NCI-H1092 (cell line): ENCODE measurements at regions not wholly inside any gene's neighbourhood (a gene's known extent, or its start where the extent isn't known, plus 50 kb on each side); places are given as distances from the start of the nearest gene placed in this dataset.
"Not testable (repeated sequence)": the region's sequence is repeated elsewhere in the genome, so short reads cannot be mapped to it uniquely, and the experiment has no call there.

Experiments used
- DNase-seq: peaks from one replicate; lab custom pipeline; 2025; lab: John Stamatoyannopoulos, UW

DNA sequence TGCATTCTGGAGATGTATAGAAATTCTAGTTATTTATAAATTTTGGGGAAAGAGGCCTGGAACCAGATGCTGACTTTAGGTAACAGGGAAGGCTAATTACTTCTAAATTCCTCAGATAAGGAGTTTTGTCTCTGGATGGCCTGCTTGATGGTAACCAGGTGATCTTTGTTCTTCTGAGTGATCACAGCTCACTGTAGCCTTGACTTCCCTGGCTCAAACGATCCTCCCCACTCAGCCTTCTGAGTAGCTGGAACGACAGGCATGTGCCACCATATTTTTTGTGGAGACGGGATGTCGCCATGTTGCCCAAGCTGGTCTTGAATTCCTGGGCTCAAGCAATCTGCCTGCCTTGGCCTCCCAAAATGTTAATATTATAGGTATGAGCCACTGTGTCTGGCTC, 54.4 kb upstream of the MSH6 start:
- no peak for DNase-seq

DNA sequence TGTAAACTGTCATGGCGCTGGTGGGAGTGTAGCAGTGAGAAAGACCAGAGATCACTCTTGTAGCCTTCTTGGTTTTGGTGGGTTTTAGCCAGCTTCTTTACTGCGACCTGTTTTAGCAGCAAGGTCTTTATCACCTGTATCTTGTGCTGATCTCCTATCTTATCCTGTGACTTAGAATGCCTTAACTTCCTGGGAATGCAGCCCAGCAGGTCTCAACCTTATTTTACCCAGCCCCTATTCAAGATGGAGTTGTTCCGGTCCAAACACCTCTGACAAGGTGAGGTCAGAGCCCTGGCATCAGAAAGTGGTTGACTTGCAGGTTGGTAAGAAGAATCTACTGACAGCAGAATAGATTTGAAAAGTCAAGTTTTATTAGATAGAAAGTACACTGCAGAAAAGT, 55.0 kb upstream of the MSH6 start:
- no peak for DNase-seq

DNA sequence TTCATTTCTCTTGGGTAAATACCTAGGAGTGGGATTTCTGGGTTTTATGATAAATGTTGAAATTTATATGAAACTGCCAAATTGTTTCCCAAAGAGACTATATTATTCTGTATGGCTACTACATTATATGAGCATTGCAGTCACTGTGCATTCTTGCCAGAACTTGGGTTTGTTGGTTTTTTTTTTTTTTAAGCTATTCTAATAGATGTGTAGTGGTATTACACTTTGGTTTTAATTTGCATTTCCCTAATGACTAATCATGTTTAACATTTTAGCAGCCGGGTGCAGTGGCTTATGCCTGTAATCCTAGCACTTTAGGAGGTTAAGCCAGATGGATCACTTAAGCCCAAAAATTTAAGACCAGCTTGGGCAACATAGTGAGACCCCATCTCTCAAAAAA, 56.0 kb upstream of the MSH6 start:
- DNase-seq, result not testable (repeated sequence)

DNA sequence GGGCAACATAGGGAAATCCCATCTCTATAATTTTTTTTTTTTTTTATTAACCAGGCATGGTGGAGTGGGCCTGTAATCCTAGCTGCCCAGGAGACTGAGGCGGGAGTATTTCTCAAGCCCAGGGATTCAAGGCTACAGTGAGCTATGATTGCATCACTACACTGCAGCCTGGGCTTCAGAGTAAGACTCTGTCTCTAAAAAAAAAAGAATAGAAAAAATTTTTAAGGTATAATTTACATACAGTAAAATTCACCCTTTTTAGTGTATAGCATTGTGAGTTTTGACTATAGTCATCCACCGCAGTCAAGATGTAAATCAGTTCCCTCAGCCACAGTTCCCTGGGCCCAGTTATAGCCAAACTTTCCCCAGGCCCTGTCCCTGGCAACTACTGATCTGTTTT, 57.1 kb upstream of the MSH6 start:
- DNase-seq, result no peak

DNA sequence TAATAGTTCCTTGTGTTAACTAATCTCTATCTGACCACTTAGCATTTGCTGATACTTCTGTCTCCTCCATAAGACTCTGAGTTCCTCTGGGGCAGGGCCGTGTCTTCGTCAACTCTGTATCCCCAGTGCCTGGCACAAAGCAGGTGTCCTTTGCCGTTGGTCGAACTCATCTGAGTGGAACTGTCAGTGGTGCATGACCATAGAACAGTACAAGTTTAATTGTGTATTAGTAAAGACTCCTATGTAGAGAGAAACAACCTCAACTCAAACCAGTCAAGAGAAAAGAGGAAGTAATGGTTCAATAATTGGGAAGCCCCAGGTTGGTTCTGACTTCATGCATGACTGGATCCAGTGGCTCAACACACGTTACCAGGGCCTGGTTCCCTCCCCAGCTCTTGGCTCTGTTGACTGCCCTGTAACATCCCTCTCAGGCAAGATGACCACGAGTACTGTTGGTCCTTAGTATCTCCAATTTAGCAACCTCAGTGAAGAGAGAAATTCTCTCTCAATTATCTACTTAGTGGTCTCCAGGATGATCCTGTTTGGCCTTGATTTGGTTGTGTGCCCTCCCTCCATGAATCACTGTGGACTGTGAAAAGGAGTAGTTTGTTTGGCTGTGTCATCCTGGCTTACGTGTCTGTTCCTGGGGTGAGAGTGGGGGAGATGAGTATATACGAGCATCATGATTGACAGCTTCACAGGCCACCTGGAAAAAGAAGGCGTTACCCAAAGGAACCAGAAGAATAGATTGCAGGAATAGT, 58.5 kb upstream of the MSH6 start:
- DNase-seq, result no peak

DNA sequence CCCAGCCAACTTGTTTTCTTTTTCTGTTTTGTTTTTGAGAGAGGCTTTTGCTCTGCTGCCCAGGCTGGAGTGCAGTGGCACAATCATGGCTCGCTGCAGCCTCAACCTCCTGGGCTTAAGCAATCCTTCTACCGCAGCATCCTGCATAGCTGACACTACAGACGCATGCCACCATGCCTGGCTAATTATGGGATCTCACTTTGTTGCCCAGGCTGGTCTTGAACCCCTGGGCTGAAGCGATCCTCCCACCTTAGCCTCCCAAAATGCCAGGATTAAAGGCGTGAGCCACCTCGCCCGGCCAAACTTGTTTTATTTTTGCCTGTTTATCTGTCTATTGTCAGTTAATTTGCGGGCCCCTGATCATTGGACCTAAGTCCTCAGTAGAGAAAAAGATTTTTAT, 61.6 kb upstream of the MSH6 start:
- no peak for DNase-seq

DNA sequence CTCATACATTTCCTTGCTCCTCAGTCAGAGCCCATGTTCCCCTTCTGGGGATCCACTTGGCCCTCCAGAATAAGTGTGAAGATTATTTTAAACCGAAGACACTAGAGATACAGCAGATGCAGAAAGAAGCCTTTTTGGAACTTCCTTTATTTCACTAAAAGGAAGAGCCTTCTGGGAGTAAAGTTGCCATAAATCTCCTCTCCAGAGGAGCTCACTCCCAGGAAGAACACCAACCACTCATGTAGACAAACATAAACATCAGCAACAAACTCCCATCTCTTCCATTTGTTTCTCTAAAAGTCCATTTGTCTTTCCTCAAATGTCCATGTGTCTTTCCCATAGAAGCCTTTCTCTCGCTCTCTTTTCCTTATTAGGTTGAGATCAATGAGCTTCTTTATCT, 62.4 kb upstream of the MSH6 start:
- no peak for DNase-seq

DNA sequence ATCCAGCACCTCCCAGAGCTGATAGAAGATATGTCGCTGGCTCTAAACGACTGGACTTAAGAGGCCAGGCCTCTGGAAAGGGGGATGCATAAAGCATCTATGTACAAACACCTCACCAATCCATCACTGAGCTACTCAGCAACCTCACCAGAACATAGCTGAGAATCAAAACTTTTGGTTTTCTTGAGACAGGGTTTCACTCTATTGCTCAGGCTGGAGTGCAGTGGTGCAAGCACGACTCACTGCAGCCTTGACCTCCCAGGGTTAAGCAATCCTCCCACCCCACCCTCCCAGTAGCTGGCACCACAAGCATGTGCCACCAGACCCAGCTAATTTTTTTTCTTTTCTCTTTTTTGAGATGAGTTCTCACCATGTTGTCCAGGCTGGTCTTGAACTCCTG, 62.9 kb upstream of the MSH6 start:
- no peak for DNase-seq

DNA sequence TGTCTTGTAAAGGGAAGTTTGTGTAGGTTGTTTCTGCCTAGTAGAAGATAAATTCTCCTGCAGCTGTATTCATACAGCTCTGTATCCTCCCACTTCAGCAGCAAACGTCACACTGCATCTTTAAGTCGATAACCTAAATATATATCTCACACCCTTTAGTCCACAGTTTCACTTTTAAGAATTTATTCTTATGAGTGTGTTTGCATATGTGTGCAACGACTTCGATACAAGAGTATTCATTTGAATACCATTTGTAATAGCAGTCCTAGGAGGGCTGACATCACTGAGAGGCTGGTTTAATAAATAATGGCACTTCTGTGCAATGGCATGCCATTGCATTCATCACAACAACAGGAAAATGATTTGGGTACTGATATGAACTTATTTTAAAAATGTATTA, 63.8 kb upstream of the MSH6 start:
- no peak for DNase-seq

DNA sequence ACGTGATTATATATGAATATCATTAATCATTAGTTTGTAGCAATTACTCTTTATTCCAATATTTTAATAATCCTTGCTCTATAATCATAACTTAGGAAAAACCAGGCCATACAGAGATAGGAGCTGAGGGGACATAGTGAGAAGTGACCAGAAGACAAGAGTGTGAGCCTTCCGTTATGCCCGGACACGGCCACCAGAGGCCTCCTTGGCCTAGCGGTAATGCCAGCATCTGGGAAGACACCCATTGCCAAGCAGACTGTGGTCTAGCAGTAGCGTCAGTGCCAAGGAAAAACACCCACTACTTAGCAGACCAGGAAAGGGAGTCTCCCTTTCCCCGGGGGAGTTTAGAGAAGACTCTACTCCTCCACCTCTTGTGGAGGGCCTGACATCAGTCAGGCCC, 66.6 kb upstream of the MSH6 start:
- not testable (repeated sequence) for DNase-seq

DNA sequence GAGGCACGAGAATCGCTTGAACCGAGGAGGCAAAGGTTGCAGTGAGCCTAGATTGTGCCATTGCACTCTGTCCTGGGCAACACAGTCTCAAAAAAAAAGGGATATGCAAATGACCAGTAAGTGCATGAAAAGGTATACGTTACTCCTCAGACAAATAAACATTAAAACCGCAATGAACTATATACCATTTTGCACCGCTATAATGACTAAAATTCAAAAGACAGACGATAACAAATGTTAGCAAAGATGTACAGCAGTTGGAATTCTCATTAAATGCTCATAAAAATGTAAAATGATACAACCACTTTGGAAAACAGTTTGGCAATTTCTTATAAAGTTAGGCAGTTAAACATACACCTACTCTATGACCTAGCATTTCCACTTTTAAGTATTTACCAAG, 67.4 kb upstream of the MSH6 start:
- DNase-seq, result no peak

DNA sequence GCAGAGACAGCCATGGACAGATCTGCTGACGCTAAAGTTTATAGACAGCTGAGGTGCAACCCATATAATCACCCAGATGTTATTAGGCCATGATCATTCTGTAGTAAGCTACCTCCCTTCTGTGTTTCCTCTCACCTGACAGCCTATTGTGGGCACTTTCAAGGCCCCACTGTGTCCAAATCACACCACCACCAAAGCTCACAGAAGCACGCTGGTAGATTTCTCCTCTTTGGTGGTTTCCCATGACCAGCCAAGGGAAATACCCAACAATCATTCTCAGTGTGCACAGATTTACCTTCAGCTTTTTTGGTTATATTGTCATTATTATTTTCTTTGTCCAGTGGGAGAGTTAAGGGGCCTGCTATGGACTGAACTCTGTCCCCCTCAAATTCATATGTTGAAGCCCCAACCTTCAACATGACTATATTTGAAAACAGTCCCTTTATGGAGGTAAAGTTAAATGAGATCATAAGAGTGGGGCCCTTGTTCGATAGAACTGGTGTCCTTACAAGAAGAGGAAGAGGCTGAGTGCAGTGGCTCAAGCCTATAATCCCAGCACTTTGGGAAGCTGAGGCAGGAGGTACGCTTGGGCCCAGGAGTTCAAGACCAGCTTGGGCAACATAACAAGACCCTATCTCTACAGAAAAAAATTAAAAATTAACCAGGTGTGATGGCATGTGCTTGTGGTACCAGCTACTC, 74.0 kb upstream of the MSH6 start:
- no peak for DNase-seq

DNA sequence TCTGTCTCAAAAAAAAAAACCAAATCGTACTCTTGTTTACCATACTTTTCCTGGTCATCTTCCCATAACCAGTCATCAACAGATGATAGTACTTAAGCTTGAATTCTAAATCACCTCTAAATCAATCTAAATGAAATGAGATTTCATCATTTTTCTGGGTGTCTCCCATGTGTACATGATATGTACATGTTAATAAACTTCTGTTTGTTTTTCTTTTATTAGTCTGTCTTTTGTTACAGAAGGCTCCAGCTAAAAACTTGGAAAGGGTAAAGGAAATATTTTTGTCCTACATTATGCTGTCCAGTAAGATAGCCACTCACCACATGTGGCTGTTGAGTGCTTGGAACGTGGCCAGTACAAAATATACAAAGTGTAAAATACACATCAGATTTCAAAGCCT, 78.7 kb upstream of the MSH6 start:
- no peak for DNase-seq

DNA sequence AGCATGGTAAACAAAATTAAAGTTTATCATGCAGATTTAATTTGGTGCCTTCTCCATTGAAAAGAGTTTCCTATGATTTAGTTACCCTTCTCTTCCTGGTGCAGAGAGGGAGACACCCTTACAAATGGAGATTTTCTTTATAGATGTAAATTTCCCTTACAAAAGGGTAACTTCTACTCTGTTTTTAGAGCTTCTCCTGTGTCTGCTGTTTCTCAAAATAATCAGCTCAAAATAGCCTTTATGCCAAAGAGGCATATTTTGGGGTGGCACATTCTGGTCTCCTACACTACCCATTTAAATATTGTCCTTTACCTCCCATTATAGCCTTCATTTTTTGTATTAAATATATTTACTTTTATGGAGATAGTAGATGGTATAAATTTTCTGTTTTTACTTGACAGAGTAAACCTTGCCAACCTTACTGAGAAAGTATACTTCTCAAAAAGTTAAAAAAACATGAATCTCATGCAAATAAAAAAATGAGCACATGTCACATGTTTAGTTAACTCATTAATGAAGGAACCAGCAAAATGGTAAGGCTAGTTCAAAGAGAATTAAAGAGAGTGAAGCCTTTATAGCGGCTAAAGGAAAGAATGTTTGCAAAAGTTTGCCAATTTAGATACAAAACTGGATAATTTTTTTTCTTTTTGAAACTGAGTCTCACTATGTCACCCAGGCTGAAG, 83.3 kb upstream of the MSH6 start:
- DNase-seq, result no peak

DNA sequence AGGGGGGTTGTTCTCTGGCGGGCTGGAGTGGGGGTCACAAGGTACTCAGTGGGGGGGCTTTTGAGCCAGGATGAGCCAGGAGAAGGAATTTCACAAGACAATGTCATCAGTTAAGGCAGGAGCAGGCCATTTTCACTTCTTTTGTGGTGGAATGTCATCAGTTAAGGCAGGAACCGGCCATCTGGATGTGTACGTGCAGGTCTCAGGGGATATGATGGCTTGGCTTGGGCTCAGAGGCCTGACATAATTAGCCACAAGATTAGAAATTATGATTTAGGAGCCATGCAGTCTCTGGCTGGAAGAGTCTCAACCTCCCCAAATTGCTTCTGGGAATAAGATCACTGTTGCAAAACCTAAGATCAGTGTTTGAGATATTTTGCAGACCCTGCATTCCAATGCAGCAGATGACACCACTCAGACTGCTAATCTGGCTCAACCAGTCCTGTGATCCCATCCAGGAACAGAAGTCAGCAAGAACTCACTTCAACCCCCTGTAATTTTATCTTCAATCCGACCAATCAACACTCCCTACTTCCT, 84.4 kb upstream of the MSH6 start:
- not testable (repeated sequence) for DNase-seq

DNA sequence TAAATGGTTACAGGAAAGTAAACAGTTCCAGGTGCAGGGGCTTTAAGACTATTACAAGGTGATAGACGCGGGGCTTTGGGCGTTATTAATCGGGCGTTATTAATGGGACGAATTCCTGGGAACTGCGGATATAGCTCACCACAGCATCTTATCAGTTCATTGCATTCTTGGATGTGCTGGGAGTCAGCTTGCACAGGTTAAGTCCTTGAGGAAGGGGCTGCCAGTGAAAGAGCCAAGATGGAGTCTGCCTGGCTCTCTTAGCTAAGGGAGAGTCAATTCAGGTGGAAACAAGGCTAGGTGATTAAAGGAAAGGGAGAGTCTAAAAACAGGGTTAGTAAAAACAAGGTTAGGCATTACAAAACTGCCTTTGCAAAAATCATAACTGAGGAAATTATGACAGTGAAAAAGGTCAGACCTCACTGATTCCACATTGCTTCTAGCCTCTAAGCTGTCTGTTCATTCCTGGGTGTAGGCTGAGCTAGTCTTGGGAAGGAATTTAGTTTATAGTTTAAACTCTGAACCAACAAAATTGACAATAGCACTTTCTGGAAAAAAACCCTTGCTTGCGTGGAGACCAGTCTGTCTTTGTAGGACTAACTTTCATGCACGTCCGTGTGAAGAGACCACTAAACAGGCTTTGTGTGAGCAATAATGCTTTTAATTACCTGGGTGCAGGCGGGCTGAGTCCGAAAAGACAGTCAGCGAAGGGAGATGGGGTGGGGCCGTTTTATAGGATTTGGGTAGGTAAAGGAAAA, 85.1 kb upstream of the MSH6 start:
- DNase-seq, result not testable (repeated sequence)

DNA sequence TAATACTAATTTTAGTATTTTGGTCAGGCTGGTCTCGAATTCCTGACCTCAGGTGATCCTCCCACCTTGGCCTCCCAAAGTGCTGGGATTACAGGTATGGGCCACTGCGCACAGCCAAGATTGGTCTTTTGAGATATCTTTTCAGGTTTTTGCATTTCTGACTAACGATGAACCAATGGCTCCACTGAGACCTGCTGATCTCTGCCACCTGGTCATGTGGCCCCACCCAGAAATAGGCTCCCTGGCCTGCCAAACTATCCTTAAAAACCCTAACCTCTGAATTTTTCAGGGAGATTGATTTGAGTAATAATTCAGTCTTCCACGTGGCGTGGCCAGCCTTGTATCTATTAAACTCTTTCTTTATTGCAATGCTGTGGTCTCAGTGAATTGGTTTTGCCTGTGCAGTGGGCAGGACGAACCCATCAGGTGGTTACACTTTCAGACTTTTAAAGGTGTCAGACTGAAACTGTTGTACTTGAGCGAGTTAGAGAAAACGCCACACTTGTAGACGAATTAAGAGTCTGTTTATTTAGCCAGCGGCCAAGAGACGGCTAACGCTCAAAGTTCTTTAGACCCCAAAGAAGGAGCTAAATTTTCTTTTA, 85.8 kb upstream of the MSH6 start:
- DNase-seq, result no peak

DNA sequence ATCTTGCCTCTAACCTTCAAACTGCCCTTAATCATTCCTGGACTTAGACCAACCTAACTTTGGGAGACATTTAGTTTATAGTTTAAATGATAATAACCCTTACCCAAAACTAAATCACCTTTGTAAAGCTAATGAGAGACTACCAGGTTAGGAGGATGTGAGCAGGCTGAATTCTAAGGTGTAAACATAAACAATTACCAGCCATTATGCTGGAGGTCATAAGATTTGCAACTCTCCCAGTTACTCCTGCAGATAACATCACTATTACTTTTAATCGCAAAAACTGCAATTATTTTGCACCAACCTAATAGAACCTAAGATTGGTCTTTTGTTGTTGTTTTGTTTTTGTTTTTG, 86.5 kb upstream of the MSH6 start:
- no peak for DNase-seq

DNA sequence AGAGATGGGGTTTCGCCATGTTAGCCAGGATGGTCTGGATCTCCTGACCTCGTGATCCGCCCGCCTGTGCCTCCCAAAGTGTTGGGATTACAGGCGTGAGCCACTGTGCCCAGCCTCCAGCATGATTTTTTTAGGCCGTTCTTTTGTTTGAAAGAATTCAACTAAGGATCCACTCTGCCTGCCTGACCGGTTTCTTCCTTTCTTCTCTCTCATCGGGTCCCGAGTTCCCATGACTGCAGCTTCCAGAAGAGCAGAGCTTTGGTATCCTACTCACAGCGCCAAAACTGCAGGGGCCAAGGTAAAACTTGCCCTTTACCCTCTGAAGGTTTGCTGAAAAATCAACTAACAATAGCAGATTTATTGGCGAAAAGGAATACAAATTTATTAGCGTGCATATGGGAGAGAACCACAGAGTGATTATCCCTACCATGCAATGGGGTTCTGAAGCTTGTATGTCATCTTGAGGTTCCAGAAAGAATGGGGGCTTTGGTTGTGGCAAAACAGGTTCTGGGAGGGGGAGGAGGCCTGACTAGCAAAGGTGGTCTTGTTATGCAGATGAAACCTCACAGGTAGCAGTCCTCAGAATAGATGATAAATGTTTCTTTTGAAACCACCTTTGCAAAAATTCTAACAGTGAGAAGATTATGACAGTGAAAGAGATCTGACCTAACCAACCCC, 87.0 kb upstream of the MSH6 start:
- no peak for DNase-seq

DNA sequence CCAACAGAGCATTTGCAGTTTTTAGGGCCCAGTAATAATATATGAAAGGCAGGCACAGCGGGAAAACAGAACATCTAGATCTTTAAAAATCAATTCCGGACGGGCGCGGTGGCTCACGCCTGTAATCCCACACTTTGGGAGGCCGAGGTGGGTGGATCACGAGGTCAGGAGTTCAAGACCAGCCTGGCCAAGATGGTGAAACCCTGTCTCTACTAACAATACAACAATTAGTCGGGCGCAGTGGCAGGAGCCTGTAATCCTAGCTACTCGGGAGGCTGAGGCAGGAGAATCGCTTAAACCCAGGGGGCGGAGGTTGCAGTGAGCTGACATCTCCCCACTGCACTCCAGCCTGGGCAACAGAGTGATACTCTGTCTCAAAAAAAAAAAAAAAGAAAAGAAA, 88.5 kb upstream of the MSH6 start:
- DNase-seq, result not testable (repeated sequence)

DNA sequence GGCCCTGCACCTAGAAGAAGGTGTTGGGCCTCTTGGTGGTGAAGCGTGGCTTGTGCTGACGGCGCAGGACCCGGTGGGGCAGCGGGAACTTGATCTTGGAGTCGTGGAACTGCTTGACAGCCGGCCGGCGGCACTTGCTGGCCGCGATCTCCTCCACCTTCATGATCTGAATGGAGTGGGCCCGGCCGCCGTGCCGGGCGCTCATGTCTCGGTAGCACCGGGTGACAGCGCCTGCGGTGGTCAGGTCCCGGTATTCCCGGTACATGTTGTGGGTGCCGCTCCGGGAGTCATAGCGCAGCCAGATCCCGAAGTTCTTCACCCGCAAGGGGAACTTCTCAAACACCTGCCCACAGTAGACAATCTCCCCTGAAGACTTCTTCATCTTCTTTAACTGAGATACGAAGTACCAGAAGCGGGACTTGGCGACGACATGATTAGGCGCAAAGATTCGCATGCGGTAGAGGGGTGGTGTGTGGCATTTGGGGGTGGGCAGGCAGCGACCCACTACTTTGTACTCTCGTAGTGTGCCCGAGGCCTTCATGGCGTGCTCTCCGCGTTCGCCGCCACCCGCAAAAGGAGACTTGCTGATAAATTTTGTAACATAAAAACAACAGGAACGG, 92.1 kb upstream of the MSH6 start:
- DNase-seq, result not testable (repeated sequence)
